ENCODE measurements at regions not wholly inside any gene's neighbourhood (a gene's known extent, or its start where the extent isn't known, plus 50 kb on each side); places are given as distances from the start of the nearest gene placed in this dataset.

DNA sequence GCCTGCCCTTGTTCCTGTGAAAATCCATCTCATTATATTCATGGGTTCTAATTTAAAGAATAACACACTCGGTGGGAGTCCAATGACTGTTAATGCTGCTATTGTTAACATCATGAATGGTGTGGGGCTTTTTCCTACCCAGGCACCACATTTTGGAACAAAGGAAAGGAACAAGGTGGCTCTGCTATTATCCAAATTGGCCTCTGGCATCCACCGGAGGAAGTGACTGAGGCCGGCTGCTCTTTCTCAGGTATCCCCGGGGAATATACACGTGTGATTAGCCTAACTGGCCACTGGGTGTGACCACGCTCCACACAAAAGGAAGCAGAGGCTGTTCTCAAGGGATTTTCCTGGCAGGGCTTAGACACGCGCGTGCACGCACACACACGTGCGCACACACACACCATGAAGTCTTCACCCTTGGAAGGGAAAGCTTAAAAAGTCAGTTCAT, 601.2 kb upstream of the ARID1B start:
- TF ChIP-seq, protein P1, sequence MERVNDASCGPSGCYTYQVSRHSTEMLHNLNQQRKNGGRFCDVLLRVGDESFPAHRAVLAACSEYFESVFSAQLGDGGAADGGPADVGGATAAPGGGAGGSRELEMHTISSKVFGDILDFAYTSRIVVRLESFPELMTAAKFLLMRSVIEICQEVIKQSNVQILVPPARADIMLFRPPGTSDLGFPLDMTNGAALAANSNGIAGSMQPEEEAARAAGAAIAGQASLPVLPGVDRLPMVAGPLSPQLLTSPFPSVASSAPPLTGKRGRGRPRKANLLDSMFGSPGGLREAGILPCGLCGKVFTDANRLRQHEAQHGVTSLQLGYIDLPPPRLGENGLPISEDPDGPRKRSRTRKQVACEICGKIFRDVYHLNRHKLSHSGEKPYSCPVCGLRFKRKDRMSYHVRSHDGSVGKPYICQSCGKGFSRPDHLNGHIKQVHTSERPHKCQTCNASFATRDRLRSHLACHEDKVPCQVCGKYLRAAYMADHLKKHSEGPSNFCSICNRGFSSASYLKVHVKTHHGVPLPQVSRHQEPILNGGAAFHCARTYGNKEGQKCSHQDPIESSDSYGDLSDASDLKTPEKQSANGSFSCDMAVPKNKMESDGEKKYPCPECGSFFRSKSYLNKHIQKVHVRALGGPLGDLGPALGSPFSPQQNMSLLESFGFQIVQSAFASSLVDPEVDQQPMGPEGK (CRISPR knock-in tag; IDR thresholded peaks at IDR 0.05; ENCODE audit: borderline replicate concordance) = no peak
- no peak for TF ChIP-seq ZFP30 (CRISPR knock-in tag; IDR thresholded peaks at IDR 0.05)
- TF ChIP-seq CREB5 (CRISPR knock-in tag; IDR thresholded peaks at IDR 0.05; ENCODE audit: low read depth) = no peak
- no peak for TF ChIP-seq GLIS3 (CRISPR knock-in tag; IDR thresholded peaks at IDR 0.05)
- no peak for TF ChIP-seq PPARA (CRISPR knock-in tag; IDR thresholded peaks at IDR 0.05; ENCODE audit: borderline replicate concordance)
- no peak for TF ChIP-seq ZNF565 (CRISPR knock-in tag; conservative IDR thresholded peaks at IDR 0.05; ENCODE audit: low read depth)
- TF ChIP-seq CSDC2 (CRISPR knock-in tag; IDR thresholded peaks at IDR 0.05) = no peak
- TF ChIP-seq ISL1 (CRISPR knock-in tag; IDR thresholded peaks at IDR 0.05) = no peak
- TF ChIP-seq, protein P2, sequence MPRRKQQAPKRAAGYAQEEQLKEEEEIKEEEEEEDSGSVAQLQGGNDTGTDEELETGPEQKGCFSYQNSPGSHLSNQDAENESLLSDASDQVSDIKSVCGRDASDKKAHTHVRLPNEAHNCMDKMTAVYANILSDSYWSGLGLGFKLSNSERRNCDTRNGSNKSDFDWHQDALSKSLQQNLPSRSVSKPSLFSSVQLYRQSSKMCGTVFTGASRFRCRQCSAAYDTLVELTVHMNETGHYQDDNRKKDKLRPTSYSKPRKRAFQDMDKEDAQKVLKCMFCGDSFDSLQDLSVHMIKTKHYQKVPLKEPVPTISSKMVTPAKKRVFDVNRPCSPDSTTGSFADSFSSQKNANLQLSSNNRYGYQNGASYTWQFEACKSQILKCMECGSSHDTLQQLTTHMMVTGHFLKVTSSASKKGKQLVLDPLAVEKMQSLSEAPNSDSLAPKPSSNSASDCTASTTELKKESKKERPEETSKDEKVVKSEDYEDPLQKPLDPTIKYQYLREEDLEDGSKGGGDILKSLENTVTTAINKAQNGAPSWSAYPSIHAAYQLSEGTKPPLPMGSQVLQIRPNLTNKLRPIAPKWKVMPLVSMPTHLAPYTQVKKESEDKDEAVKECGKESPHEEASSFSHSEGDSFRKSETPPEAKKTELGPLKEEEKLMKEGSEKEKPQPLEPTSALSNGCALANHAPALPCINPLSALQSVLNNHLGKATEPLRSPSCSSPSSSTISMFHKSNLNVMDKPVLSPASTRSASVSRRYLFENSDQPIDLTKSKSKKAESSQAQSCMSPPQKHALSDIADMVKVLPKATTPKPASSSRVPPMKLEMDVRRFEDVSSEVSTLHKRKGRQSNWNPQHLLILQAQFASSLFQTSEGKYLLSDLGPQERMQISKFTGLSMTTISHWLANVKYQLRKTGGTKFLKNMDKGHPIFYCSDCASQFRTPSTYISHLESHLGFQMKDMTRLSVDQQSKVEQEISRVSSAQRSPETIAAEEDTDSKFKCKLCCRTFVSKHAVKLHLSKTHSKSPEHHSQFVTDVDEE (CRISPR knock-in tag; IDR thresholded peaks at IDR 0.05) = no peak
- TF ChIP-seq TCF4 (CRISPR knock-in tag; IDR thresholded peaks at IDR 0.05; ENCODE audit: borderline replicate concordance) = no peak
- no peak for TF ChIP-seq TOX (CRISPR knock-in tag; IDR thresholded peaks at IDR 0.05; ENCODE audit: borderline replicate concordance)
- TF ChIP-seq, protein P3, sequence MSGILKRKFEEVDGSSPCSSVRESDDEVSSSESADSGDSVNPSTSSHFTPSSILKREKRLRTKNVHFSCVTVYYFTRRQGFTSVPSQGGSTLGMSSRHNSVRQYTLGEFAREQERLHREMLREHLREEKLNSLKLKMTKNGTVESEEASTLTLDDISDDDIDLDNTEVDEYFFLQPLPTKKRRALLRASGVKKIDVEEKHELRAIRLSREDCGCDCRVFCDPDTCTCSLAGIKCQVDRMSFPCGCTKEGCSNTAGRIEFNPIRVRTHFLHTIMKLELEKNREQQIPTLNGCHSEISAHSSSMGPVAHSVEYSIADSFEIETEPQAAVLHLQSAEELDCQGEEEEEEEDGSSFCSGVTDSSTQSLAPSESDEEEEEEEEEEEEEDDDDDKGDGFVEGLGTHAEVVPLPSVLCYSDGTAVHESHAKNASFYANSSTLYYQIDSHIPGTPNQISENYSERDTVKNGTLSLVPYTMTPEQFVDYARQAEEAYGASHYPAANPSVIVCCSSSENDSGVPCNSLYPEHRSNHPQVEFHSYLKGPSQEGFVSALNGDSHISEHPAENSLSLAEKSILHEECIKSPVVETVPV (CRISPR knock-in tag; IDR thresholded peaks at IDR 0.05) = no peak
- no peak for TF ChIP-seq ZFP3 (CRISPR knock-in tag; IDR thresholded peaks at IDR 0.05)
- TF ChIP-seq SNAI2 (CRISPR knock-in tag; IDR thresholded peaks at IDR 0.05) = no peak
- TF ChIP-seq ESRRG (CRISPR knock-in tag; IDR thresholded peaks at IDR 0.05) = no peak
- no peak for TF ChIP-seq ZC3H10 (CRISPR knock-in tag; IDR thresholded peaks at IDR 0.05)
- TF ChIP-seq ARNTL (CRISPR knock-in tag; IDR thresholded peaks at IDR 0.05; ENCODE audit: borderline replicate concordance, low read depth) = no peak
- TF ChIP-seq ZNF8 (CRISPR knock-in tag; IDR thresholded peaks at IDR 0.05) = no peak
- no peak for TF ChIP-seq RARB (CRISPR knock-in tag; IDR thresholded peaks at IDR 0.05)
- TF ChIP-seq, protein P4, sequence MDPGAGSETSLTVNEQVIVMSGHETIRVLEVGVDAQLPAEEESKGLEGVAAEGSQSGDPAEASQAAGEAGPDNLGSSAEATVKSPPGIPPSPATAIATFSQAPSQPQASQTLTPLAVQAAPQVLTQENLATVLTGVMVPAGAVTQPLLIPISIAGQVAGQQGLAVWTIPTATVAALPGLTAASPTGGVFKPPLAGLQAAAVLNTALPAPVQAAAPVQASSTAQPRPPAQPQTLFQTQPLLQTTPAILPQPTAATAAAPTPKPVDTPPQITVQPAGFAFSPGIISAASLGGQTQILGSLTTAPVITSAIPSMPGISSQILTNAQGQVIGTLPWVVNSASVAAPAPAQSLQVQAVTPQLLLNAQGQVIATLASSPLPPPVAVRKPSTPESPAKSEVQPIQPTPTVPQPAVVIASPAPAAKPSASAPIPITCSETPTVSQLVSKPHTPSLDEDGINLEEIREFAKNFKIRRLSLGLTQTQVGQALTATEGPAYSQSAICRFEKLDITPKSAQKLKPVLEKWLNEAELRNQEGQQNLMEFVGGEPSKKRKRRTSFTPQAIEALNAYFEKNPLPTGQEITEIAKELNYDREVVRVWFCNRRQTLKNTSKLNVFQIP (CRISPR knock-in tag; IDR thresholded peaks at IDR 0.05; ENCODE audit: borderline replicate concordance, low read depth) = no peak
- peak; percentile 25; the same call in 1 of the 3 replicates for ATAC-seq

DNA sequence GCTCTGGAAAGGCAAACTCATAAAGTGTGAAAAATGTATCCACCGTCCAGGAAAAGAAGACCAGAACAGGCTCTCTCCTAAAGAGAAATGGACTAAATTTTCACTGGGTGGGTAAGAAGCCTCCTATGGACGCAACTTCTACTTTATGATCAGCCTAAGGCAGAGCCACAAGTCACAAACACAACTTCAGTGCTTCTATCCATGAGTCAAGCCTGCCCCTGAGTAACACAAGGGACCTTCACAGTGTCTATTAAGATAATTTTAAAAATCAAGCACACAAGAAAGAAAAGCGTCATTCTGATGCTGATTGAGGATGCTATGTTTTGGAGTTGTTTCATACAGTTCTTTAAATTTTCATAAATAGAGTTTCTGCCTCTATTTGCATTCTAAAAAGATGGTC, 601.7 kb upstream of the ARID1B start:
- TF ChIP-seq TCF4 (CRISPR knock-in tag; IDR thresholded peaks at IDR 0.05; ENCODE audit: borderline replicate concordance) = no peak
- no peak for TF ChIP-seq ZNF565 (CRISPR knock-in tag; conservative IDR thresholded peaks at IDR 0.05; ENCODE audit: low read depth)
- TF ChIP-seq, protein P1 (CRISPR knock-in tag; IDR thresholded peaks at IDR 0.05; ENCODE audit: borderline replicate concordance) = no peak
- no peak for TF ChIP-seq CSDC2 (CRISPR knock-in tag; IDR thresholded peaks at IDR 0.05)
- no peak for TF ChIP-seq OSR1 (CRISPR knock-in tag; IDR thresholded peaks at IDR 0.05)
- no peak for TF ChIP-seq ZNF8 (CRISPR knock-in tag; IDR thresholded peaks at IDR 0.05)
- no peak for TF ChIP-seq ZFP3 (CRISPR knock-in tag; IDR thresholded peaks at IDR 0.05)
- ATAC-seq = no peak
